ENCODE measurements at regions not wholly inside any gene's neighbourhood (a gene's known extent, or its start where the extent isn't known, plus 50 kb on each side); places are given as distances from the start of the nearest gene placed in this dataset.

DNA sequence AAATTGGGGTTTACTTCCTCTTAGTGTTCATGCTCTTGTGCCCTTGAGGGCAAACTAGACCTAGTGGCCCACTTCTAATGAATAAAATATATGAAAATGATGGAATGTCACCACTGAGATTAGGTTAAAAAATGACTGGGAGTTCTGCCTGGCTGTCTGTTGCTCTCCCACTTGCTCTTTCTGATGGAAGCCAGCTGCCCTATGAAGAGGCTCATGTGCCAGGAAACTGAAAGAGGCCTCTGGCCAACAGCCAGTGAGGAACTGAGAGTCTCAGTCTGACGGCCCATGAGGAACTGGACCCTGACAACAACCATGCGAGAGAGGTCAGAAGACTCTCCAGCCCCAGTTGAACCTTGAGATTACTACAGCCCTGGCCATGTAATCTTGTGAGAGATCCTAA, 107.1 kb upstream of the FHIT start:
- peaks cover 5% of the 10 kb centered on the region for H3K4me1 Mint-ChIP-seq (ENCODE audit: unreplicated experiment)
- no peaks in the 10 kb centered on the region for H3K36me3 Mint-ChIP-seq
- H3K27me3 Mint-ChIP-seq, result no peaks in the 10 kb centered on the region
- TF ChIP-seq, protein P1, sequence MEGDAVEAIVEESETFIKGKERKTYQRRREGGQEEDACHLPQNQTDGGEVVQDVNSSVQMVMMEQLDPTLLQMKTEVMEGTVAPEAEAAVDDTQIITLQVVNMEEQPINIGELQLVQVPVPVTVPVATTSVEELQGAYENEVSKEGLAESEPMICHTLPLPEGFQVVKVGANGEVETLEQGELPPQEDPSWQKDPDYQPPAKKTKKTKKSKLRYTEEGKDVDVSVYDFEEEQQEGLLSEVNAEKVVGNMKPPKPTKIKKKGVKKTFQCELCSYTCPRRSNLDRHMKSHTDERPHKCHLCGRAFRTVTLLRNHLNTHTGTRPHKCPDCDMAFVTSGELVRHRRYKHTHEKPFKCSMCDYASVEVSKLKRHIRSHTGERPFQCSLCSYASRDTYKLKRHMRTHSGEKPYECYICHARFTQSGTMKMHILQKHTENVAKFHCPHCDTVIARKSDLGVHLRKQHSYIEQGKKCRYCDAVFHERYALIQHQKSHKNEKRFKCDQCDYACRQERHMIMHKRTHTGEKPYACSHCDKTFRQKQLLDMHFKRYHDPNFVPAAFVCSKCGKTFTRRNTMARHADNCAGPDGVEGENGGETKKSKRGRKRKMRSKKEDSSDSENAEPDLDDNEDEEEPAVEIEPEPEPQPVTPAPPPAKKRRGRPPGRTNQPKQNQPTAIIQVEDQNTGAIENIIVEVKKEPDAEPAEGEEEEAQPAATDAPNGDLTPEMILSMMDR (conservative IDR thresholded peaks at IDR 0.05), result no peak
- H3K27ac Mint-ChIP-seq, result no peak overlapping the region
- H3K9me3 Mint-ChIP-seq, result peaks cover under 1% of the 10 kb centered on the region
- H3K4me3 Mint-ChIP-seq, result no peak overlapping the region
- DNase-seq (ENCODE audit: extremely low spot score, unreplicated experiment), result no peak

DNA sequence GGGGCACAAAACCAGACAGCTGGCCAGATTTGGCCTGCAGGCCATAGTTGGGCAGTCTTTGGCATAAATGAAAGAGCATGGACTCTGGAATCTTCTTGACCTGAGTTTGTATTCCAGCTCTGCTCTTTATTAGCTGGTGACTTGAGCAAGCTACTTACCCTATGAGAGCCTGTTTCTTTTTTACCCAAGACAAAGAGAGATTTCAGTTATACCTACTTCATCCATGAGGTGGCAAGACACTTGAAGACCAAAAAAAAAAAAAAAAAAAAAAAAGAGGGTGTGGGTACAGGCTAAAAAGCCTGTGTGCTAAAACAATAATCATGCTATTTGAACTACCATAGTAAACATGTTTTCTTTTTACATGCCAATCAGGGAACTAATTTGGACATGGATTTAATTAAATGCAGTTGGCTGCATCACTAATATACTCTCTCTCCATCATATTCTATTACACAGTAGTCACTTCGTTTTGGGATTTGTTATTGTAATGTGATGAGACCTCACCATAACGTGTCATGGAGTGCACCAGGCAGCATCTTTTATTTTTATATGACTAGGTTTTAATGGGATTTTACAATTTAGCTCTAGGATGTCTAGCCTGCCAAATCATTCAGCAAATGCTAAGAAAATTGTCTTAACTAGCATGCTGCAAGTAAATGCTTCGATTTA, 109.2 kb upstream of the FHIT start:
- peaks cover 5% of the 10 kb centered on the region for H3K4me1 Mint-ChIP-seq (ENCODE audit: unreplicated experiment)
- no peak overlapping the region for H3K27ac Mint-ChIP-seq
- H3K27me3 Mint-ChIP-seq, result peaks cover 1% of the 10 kb centered on the region
- no peak overlapping the region for H3K4me3 Mint-ChIP-seq
- H3K9me3 Mint-ChIP-seq, result peaks cover 5% of the 10 kb centered on the region
- DNase-seq (ENCODE audit: extremely low spot score, unreplicated experiment), result no peak
- H3K36me3 Mint-ChIP-seq, result no peaks in the 10 kb centered on the region
- TF ChIP-seq, protein P1 (conservative IDR thresholded peaks at IDR 0.05), result peak; percentile 56

DNA sequence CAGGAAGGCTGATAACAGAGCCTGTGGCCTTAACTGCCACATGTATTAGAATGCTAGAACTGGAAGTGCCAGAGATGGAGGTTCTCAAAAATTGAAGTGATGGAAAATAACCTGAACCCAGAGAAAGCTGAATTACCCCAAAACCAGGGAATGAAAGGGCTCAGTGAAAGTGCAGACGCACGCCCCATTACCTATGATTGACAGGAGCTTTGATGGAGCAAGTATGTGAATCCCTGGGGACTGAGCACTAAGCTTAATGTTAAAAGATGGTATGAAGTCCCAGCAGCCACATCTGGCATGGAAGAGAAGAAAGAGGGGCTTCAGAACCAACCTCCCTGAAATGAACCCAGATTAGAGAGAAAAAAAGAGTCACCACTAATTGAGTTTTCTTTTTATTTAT, 118.4 kb upstream of the FHIT start:
- Mint-ChIP-seq H3K36me3 (no peaks in the 10 kb centered on the region), H3K4me3 (no peak overlapping the region), H3K4me1 (ENCODE audit: unreplicated experiment) (peaks cover 4% of the 10 kb centered on the region), H3K9me3 (no peaks in the 10 kb centered on the region), H3K27ac (no peak overlapping the region), H3K27me3 (peaks cover 3% of the 10 kb centered on the region)
- no peak for DNase-seq (ENCODE audit: extremely low spot score, unreplicated experiment)
- TF ChIP-seq, protein P1 (conservative IDR thresholded peaks at IDR 0.05), result no peak

DNA sequence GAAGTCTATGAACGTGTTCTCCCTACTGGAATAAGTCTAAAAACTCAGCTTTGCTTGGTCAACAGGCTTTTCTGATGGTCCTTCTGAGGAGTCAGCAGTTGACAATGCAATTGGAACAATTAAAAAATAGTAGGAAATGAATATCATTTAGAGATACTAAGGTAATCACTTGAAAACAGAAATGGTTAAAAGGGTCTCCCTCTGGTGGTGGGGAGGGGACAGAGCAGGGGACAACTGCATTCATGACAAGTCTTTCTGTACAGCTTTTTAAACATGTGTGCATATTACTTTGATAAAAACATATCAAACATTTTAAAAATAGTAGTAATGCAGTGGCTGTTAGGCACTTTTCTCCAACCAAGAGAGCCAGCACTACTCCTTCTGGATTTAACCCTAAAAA, 119.9 kb upstream of the FHIT start:
- DNase-seq (ENCODE audit: extremely low spot score, unreplicated experiment), result no peak
- Mint-ChIP-seq H3K9me3 (no peaks in the 10 kb centered on the region), H3K4me3 (no peak overlapping the region), H3K27ac (no peak overlapping the region), H3K27me3 (no peaks in the 10 kb centered on the region), H3K36me3 (no peaks in the 10 kb centered on the region), H3K4me1 (ENCODE audit: unreplicated experiment) (peaks cover 4% of the 10 kb centered on the region)
- TF ChIP-seq, protein P1 (conservative IDR thresholded peaks at IDR 0.05), result peak; percentile 88

DNA sequence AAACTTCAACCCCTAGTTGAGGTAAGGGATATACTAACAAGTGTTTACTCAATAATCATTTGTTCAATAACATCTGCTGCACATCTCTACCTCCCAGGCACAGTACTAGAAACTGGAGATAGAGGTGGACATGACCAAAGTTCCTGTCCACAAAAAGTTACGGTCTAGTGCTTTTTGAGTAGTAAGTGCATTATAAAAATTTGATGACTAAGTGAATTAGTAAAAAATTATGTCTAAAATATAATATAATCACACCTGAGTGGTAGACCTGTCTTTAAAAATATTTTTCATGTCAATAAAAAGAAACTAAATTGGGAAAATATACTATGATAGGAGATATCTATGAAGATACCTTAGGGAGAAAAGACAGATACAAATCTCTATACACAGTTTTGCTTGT, 121.5 kb upstream of the FHIT start:
- H3K4me1 Mint-ChIP-seq (ENCODE audit: unreplicated experiment), result peaks cover 4% of the 10 kb centered on the region
- H3K9me3 Mint-ChIP-seq, result no peaks in the 10 kb centered on the region
- no peaks in the 10 kb centered on the region for H3K27me3 Mint-ChIP-seq
- H3K36me3 Mint-ChIP-seq, result no peaks in the 10 kb centered on the region
- no peak for DNase-seq (ENCODE audit: extremely low spot score, unreplicated experiment)
- no peak overlapping the region for H3K27ac Mint-ChIP-seq
- TF ChIP-seq, protein P1 (conservative IDR thresholded peaks at IDR 0.05), result no peak
- no peak overlapping the region for H3K4me3 Mint-ChIP-seq

All from type B pancreatic cell (in vitro differentiated cells).